ENCODE measurements at regions not wholly inside any gene's neighbourhood (a gene's known extent, or its start where the extent isn't known, plus 50 kb on each side); places are given as distances from the start of the nearest gene placed in this dataset.

DNA sequence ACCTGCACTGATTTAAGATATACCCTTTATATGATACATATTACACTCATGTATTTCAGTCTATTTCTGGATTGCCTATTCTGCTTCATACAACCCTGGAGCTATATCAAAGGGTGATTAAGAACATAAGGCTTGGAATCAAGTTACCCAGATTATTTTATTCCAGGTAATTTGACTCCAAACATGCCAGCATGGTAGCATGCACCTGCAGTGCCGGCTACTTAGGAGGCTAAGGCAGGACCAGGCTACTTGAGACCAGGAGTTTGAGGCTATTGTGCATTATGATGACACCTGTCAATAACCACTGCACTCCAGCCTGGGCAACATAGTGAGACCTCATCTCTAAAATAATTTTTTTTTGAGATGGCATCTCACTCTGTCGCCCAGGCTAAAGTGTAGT, 50.4 kb upstream of the NEO1 start:
- no peak for DNase-seq
- no CpG with 5 or more reads among the region's 2 CpGs for WGBS (ENCODE audit: insufficient coverage)
- H3K27me3 ChIP-seq (ENCODE audit: control insufficient read depth in 2 of 2, insufficient read depth in 2 of 2, low read length in 2 of 2), result peaks cover 2 to 4% of the 10 kb centered on the region in 2 donors
- no peaks in the 10 kb centered on the region for H3K4me1 Mint-ChIP-seq
- no peak overlapping the region for H3K4me2 ChIP-seq (replicated peaks; ENCODE audit: extremely low read depth, low read length, poor library complexity, severe bottlenecking)
- H3K36me3 ChIP-seq (replicated peaks in 1 of 2; ENCODE audit: control insufficient read depth in 1 of 2, insufficient read depth in 2 of 2, low read length in 2 of 2), result no peaks in the 10 kb centered on the region
- no peaks in the 10 kb centered on the region for H3K36me3 Mint-ChIP-seq
- peaks cover 6 to 13% (median 8%) of the 10 kb centered on the region in 3 donors for H3K27me3 Mint-ChIP-seq (ENCODE audit: low read depth in 3 of 3)
- intact Hi-C loops (cut with micrococcal nuclease), result no loop called here
- H3K9ac ChIP-seq (ENCODE audit: insufficient read depth, low read length, poor library complexity, severe bottlenecking), result no peak overlapping the region
- H4K20me1 ChIP-seq (ENCODE audit: insufficient read depth, low read length), result no peaks in the 10 kb centered on the region
- H3K27ac Mint-ChIP-seq, result no peak overlapping the region
- H3K9me3 ChIP-seq (replicated peaks in 1 of 2; ENCODE audit: control insufficient read depth in 1 of 2, insufficient read depth in 1 of 2, low read length in 2 of 2), result no peaks in the 10 kb centered on the region
- no peak overlapping the region for H2AFZ ChIP-seq (ENCODE audit: insufficient read depth, low read depth, low read length, poor library complexity, severe bottlenecking)
- TF ChIP-seq, protein P1, sequence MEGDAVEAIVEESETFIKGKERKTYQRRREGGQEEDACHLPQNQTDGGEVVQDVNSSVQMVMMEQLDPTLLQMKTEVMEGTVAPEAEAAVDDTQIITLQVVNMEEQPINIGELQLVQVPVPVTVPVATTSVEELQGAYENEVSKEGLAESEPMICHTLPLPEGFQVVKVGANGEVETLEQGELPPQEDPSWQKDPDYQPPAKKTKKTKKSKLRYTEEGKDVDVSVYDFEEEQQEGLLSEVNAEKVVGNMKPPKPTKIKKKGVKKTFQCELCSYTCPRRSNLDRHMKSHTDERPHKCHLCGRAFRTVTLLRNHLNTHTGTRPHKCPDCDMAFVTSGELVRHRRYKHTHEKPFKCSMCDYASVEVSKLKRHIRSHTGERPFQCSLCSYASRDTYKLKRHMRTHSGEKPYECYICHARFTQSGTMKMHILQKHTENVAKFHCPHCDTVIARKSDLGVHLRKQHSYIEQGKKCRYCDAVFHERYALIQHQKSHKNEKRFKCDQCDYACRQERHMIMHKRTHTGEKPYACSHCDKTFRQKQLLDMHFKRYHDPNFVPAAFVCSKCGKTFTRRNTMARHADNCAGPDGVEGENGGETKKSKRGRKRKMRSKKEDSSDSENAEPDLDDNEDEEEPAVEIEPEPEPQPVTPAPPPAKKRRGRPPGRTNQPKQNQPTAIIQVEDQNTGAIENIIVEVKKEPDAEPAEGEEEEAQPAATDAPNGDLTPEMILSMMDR (IDR thresholded peaks at IDR 0.05), result no peak
- H3K79me2 ChIP-seq (ENCODE audit: insufficient read depth, low read length), result no peaks in the 10 kb centered on the region
- no peak overlapping the region for H3K4me3 Mint-ChIP-seq
- H3K27ac ChIP-seq (ENCODE audit: low read depth in 1 of 2, low read length in 2 of 2), result no peak overlapping the region
- H3K4me1 ChIP-seq (ENCODE audit: control insufficient read depth in 1 of 2, insufficient read depth in 2 of 2, low read length in 2 of 2), result no peaks in the 10 kb centered on the region
- peaks cover 0 to 3% (median 0%) of the 10 kb centered on the region in 7 donors for H3K9me3 Mint-ChIP-seq
- no peak overlapping the region for H3K4me3 ChIP-seq (replicated peaks in 1 of 3; ENCODE audit: low read depth in 2 of 3, low read length in 3 of 3)

DNA sequence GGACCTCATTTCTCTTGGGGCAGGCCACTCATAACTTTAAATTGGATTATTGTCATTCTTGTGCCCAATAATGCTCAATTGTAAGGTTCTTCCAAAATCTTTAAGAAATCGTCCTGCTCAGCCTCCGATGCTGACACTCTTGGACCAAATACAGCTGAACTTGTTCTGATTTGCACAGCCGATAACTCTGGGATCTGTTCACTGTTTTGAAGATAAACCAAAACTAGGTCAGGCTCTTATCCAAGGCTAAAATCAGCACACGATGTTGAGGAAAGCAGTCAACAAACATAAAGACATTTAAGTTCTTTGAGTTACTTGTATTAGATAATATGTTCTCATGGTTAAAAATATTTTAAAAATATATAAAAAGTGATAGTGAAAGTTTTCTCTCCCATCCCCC, 52.0 kb upstream of the NEO1 start:
- WGBS (ENCODE audit: insufficient coverage), result 100% methylated on average over 3 of the region's 4 CpGs
- H3K4me2 ChIP-seq (replicated peaks; ENCODE audit: extremely low read depth, low read length, poor library complexity, severe bottlenecking), result no peak overlapping the region
- TF ChIP-seq, protein P1 (IDR thresholded peaks at IDR 0.05), result no peak
- no peak overlapping the region for H3K9ac ChIP-seq (ENCODE audit: insufficient read depth, low read length, poor library complexity, severe bottlenecking)
- no peak overlapping the region for H3K4me3 ChIP-seq (replicated peaks in 1 of 3; ENCODE audit: low read depth in 2 of 3, low read length in 3 of 3)
- intact Hi-C loops (cut with micrococcal nuclease), result no loop called here
- no peaks in the 10 kb centered on the region for H3K4me1 ChIP-seq (ENCODE audit: control insufficient read depth in 1 of 2, insufficient read depth in 2 of 2, low read length in 2 of 2)
- no peaks in the 10 kb centered on the region for H4K20me1 ChIP-seq (ENCODE audit: insufficient read depth, low read length)
- no peak for DNase-seq
- no peaks in the 10 kb centered on the region for H3K79me2 ChIP-seq (ENCODE audit: insufficient read depth, low read length)
- Mint-ChIP-seq H3K27me3 (ENCODE audit: low read depth in 3 of 3) (peaks cover 11 to 17% (median 13%) of the 10 kb centered on the region in 3 donors), H3K4me3 (no peak overlapping the region), H3K36me3 (no peaks in the 10 kb centered on the region), H3K9me3 (peaks cover 0 to 3% (median 0%) of the 10 kb centered on the region in 7 donors), H3K27ac (no peak overlapping the region), H3K4me1 (no peaks in the 10 kb centered on the region)
- H3K9me3 ChIP-seq (replicated peaks in 1 of 2; ENCODE audit: control insufficient read depth in 1 of 2, insufficient read depth in 1 of 2, low read length in 2 of 2), result no peaks in the 10 kb centered on the region
- H3K27ac ChIP-seq (ENCODE audit: low read depth in 1 of 2, low read length in 2 of 2), result no peak overlapping the region
- H2AFZ ChIP-seq (ENCODE audit: insufficient read depth, low read depth, low read length, poor library complexity, severe bottlenecking), result no peak overlapping the region
- H3K27me3 ChIP-seq (ENCODE audit: control insufficient read depth in 2 of 2, insufficient read depth in 2 of 2, low read length in 2 of 2), result peaks cover 2 to 4% of the 10 kb centered on the region in 2 donors
- no peaks in the 10 kb centered on the region for H3K36me3 ChIP-seq (replicated peaks in 1 of 2; ENCODE audit: control insufficient read depth in 1 of 2, insufficient read depth in 2 of 2, low read length in 2 of 2)
